Aorta (tissue), 5 donors: ENCODE measurements at regions not wholly inside any gene's neighbourhood (a gene's known extent, or its start where the extent isn't known, plus 50 kb on each side); places are given as distances from the start of the nearest gene placed in this dataset.
"Not testable (repeated sequence)": the region's sequence is repeated elsewhere in the genome, so short reads cannot be mapped to it uniquely, and the experiment has no call there.

Experiments used
- ATAC-seq: fragments of 200-7000 bp; cut with Tn5 transposase; one replicate; pipeline ENCODE4 v1.9.1; 2022; ENCODE audit warnings: moderate library complexity; ENCODE audit not compliant: low FRiP score
- DNase-seq, 2 donors: peaks; one replicate each; pipeline ENCODE4 v3.0.0-alpha.2; 2020
- H3K27ac ChIP-seq, 2 donors: one replicate each; pipeline ENCODE4 v1.5.1; 2013; ENCODE audit warnings: low read length in 2 of 2, mild to moderate bottlenecking in 2 of 2, moderate library complexity in 2 of 2, control low read depth in 1 of 2, inconsistent platforms in 1 of 2, low read depth in 1 of 2
- H3K27me3 ChIP-seq, 2 donors: one replicate each; pipeline ENCODE4 v1.6.1; 2013; ENCODE audit warnings: control low read depth in 1 of 2, low read length in 1 of 2, mild to moderate bottlenecking in 1 of 2, moderate library complexity in 1 of 2; ENCODE audit not compliant: insufficient read depth in 2 of 2, control insufficient read depth in 1 of 2
- H3K36me3 ChIP-seq, 2 donors: one replicate each; pipeline ENCODE4 v1.6.1; 2013; ENCODE audit warnings: control low read depth in 1 of 2, low read length in 1 of 2, mild to moderate bottlenecking in 1 of 2; ENCODE audit not compliant: insufficient read depth in 2 of 2, control insufficient read depth in 1 of 2
- H3K4me1 ChIP-seq, 2 donors: one replicate each; pipeline ENCODE4 v1.6.1; 2013; ENCODE audit warnings: low read length in 2 of 2, control low read depth in 1 of 2, mild to moderate bottlenecking in 1 of 2, moderate library complexity in 1 of 2; ENCODE audit not compliant: insufficient read depth in 2 of 2, control insufficient read depth in 1 of 2
- H3K4me3 ChIP-seq, 2 donors: one replicate each; pipeline ENCODE4 v1.5.1; 2013; ENCODE audit warnings: low read length in 2 of 2, control low read depth in 1 of 2, mild to moderate bottlenecking in 1 of 2
- H3K9me3 ChIP-seq: one replicate; pipeline ENCODE4 v1.6.1; 2013; ENCODE audit warnings: mild to moderate bottlenecking, low read length; ENCODE audit not compliant: control insufficient read depth
- WGBS, 2 donors: extraction: QIAGEN DNeasy Blood & Tissue Kit; methylation state at CpG; one replicate each; pipeline ENCODE4 v1.1.7; 2013; 5-methylcytosine and 5-hydroxymethylcytosine counted together
- intact Hi-C, 2 donors: fragments of 100-400 bp; cut with DNase I; formaldehyde crosslinking; loops; one replicate each; pipeline versions ENCODE4 v1.14.2 to v1.15.0; 2022
- donor health status: healthy with polysubstance abuse.
- donor health status: Bipolar disorder and iron deficiency.
- donor health status: DM: no; HTN: no; CAD: no.
- donor health status: DM: no; HTN: no; CAD: no.
- donor health status: DM: yes; HTN: yes; CAD: no.

DNA sequence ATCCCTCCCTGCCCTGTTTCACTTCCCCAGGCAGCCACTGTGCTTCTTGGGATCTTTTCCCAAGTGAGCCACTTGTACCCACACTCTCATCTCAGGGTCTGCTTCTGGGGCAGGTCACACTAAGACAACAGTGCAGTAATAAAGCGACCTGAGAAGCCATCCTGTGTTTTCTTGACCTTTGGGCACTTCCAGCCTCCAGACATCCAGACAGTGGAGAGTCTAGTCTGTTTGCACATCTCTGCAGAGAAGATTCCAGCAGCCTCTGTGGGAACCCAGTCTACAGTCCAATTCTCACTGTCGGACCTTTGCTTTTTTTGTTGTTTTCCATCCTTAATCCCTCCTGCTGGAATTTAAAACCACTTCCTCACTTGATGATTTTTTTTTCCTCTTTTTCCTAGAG is 50.3 kb upstream of the ATP6AP2 start:
- Histone ChIP-seq H3K4me3 (no peak overlapping the region), H3K4me1 (no peaks in the 10 kb centered on the region), H3K27me3 (no peaks in the 10 kb centered on the region), H3K9me3 (no peaks in the 10 kb centered on the region), H3K36me3 (no peaks in the 10 kb centered on the region), H3K27ac (no peak overlapping the region)
- intact Hi-C loops: no loop called here
- ATAC-seq: no peak
- 73 to 78% methylated on average over 2 of the region's 2 CpGs for WGBS, 2 donors
- DNase-seq: no peak

DNA sequence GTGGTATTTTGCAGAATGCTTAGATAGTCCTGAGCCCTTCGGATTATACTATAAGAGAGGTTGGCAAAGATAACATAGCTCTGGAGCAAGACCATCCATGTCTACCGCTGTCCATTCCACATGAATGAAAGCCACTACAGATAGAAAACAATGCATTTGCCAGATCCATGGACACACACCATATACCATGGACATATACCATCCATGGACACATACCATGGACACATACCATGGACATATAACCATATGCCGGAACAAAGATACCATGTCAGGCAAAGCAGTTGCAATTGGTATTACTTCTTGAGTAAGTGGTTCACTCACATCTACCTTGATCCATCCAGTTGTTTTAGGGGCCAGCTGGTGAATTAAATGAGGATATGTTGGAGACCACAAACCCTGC is 53.2 kb upstream of the ATP6AP2 start:
- H3K9me3 ChIP-seq: no peaks in the 10 kb centered on the region
- H3K4me3 ChIP-seq: no peak overlapping the region
- 94 to 96% methylated on average over 3 of the region's 3 CpGs for WGBS, 2 donors
- no peaks in the 10 kb centered on the region for H3K4me1 ChIP-seq
- ATAC-seq (no peak), DNase-seq (no peak)
- H3K36me3 ChIP-seq: no peaks in the 10 kb centered on the region
- intact Hi-C loops: no loop called here
- H3K27ac ChIP-seq: no peak overlapping the region
- H3K27me3 ChIP-seq: no peaks in the 10 kb centered on the region

DNA sequence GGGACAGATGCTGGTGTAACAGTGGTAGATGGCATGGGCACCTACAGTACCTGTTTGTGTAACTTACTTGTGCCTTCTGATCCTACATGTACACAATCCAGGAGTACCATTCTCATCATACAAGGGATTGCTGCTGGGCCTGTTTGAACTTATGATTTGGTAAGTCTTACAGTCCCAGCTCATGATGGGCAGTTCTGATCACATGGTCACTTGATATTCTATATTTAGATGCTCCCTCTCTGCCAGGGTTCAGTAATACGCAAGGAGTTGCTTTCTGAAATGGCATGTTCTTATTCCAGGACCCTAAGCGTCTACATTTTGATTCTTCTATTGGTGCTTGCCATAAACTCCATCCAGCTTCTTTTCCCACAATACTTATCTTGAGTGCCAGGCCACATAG is 54.4 kb upstream of the ATP6AP2 start:
- no peak overlapping the region for H3K4me3 ChIP-seq
- ATAC-seq (no peak), DNase-seq (no peak)
- H3K36me3 ChIP-seq: no peaks in the 10 kb centered on the region
- intact Hi-C loops: no loop called here
- no peaks in the 10 kb centered on the region for H3K27me3 ChIP-seq
- no peaks in the 10 kb centered on the region for H3K4me1 ChIP-seq
- H3K27ac ChIP-seq: no peak overlapping the region
- no peaks in the 10 kb centered on the region for H3K9me3 ChIP-seq
- 7 to 38% methylated on average over 2 of the region's 2 CpGs for WGBS, 2 donors

GRCh38 chrX:40525901-40526300 is 54.9 kb upstream of the ATP6AP2 start:
- DNase-seq, H3K36me3 ChIP-seq, H3K4me3 ChIP-seq, H3K4me1 ChIP-seq, ATAC-seq, H3K27ac ChIP-seq, H3K27me3 ChIP-seq, intact Hi-C loops, H3K9me3 ChIP-seq: not testable (repeated sequence)
- WGBS, 2 donors: 70 to 97% methylated on average over 1 of the region's 1 CpG

DNA sequence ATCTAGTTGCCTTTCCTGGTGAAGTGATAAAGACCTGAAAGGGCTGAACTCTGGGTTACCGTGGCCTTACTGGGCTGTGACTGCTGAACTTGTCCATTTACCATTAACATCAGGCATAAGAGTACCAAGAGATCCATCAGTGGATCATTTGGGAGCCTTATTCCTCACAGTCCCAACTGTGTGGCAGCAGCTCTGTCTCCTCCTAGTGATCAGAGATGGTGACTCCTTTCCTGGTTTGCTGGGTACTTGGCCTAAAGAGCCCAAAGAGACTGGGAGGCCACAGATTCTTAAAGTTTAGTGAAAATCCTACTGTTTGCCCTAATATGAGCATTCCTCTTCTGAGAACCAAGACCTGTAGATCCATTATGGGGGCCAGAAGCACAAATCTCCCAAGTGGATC is 56.3 kb upstream of the ATP6AP2 start:
- DNase-seq (no peak), ATAC-seq (no peak)
- Histone ChIP-seq H3K27ac (no peak overlapping the region), H3K36me3 (no peaks in the 10 kb centered on the region), H3K4me3 (no peak overlapping the region), H3K4me1 (no peaks in the 10 kb centered on the region), H3K27me3 (no peaks in the 10 kb centered on the region), H3K9me3 (no peaks in the 10 kb centered on the region)
- intact Hi-C loops: no loop called here
- WGBS, 2 donors: 89 to 100% methylated on average over 1 of the region's 1 CpG

DNA sequence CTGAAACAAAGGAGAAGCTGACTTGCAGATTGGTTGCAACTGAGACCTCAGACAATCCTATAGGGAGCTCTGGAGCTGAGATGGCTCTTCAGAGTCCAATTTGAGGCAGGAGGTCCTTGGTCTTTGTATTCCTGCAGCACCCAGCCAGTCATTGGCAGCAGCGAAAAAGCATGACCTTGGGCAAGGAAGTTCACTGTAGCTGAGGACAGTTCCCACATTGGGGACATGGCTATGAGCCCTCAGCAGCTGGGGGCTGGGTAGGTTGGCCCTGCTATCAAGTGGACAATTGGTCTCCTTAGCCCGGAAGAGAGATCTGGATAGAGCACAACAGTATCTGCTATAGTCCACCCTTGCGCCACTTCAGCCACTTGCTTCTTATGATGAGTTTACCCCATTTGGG is 56.9 kb upstream of the ATP6AP2 start:
- intact Hi-C loops: no loop called here
- no peak for ATAC-seq
- no peak overlapping the region for H3K4me3 ChIP-seq
- no peak for DNase-seq
- no peaks in the 10 kb centered on the region for H3K27me3 ChIP-seq
- WGBS, 2 donors: 84 to 98% methylated on average over 3 of the region's 3 CpGs
- no peaks in the 10 kb centered on the region for H3K36me3 ChIP-seq
- H3K27ac ChIP-seq: no peak overlapping the region
- no peaks in the 10 kb centered on the region for H3K9me3 ChIP-seq
- no peaks in the 10 kb centered on the region for H3K4me1 ChIP-seq

GRCh38 chrX:40521868-40522450 is 58.8 kb upstream of the ATP6AP2 start:
- WGBS, 2 donors: 73 to 80% methylated on average over 11 of the region's 11 CpGs
- no peaks in the 10 kb centered on the region for H3K36me3 ChIP-seq
- no peak for DNase-seq
- H3K27ac ChIP-seq: no peak overlapping the region
- no peak for ATAC-seq
- no peaks in the 10 kb centered on the region for H3K4me1 ChIP-seq
- intact Hi-C loops: no loop called here
- H3K4me3 ChIP-seq: no peak overlapping the region
- H3K27me3 ChIP-seq: no peaks in the 10 kb centered on the region
- H3K9me3 ChIP-seq: no peaks in the 10 kb centered on the region

- Histone ChIP-seq H3K27me3 (no peaks in the 10 kb centered on the region), H3K36me3 (no peaks in the 10 kb centered on the region), H3K4me3 (no peak overlapping the region), H3K4me1 (no peaks in the 10 kb centered on the region), H3K27ac (no peak overlapping the region), H3K9me3 (no peaks in the 10 kb centered on the region)
- ATAC-seq: no peak
- intact Hi-C loops: no loop called here
- 83 to 87% methylated on average over 8 of the region's 8 CpGs for WGBS, 2 donors
- no peak for DNase-seq
These were observed 66.4 kb upstream of the ATP6AP2 start for GRCh38 chrX:40514376-40514775.

DNA sequence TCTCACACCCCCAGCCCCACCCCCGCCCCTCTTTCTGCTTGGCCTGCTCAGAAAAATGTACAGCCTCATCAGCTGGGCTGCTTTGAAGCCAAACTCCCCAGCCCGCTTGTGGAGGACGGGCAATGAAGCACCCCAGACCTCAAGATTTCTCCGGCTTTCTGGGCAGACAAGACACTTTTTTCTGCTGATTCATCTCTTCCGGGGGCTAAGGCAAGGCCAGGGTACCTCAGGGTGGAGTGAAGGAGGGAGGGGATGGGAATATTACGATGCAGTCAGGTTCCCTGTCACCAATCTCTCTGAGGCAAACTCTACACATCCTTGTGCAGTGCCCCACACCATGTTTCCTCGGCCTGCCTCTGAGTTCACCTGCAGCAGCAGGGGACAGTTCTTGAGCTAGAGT is 66.9 kb upstream of the ATP6AP2 start:
- Histone ChIP-seq H3K4me1 (no peaks in the 10 kb centered on the region), H3K27ac (no peak overlapping the region), H3K27me3 (no peaks in the 10 kb centered on the region), H3K36me3 (no peaks in the 10 kb centered on the region), H3K4me3 (no peak overlapping the region), H3K9me3 (no peaks in the 10 kb centered on the region)
- intact Hi-C loops: no loop called here
- ATAC-seq (no peak), DNase-seq (no peak)
- 75 to 83% methylated on average over 7 of the region's 7 CpGs for WGBS, 2 donors
